Right cardiac atrium (tissue), 5 donors: ENCODE measurements at regions not wholly inside any gene's neighbourhood (a gene's known extent, or its start where the extent isn't known, plus 50 kb on each side); places are given as distances from the start of the nearest gene placed in this dataset.
A peak's percentile ranks its signal among the peaks of the same experiment; 100 is the strongest.

Source experiments
- ATAC-seq, 2 donors: fragments of 200-7000 bp; cut with Tn5 transposase; one replicate each; pipeline versions ENCODE4 v1.8.0 to v1.9.1; 2020; ENCODE audit warnings: moderate library complexity in 2 of 2, mild to moderate bottlenecking in 1 of 2
- DNase-seq, 3 donors: peaks; one replicate each; pipeline ENCODE4 v3.0.0-alpha.2; 2020
- H3K27ac ChIP-seq: one replicate; pipeline ENCODE4 v1.5.1; 2013; ENCODE audit warnings: mild to moderate bottlenecking, low read length, control low read depth, moderate library complexity
- H3K27me3 ChIP-seq: one replicate; pipeline ENCODE4 v1.6.1; 2013; ENCODE audit not compliant: control insufficient read depth, insufficient read depth
- H3K4me1 ChIP-seq: one replicate; pipeline ENCODE4 v1.6.1; 2013; ENCODE audit warnings: low read length; ENCODE audit not compliant: control insufficient read depth, insufficient read depth
- H3K4me3 ChIP-seq: one replicate; pipeline ENCODE4 v1.5.1; 2013; ENCODE audit warnings: low read length, control low read depth
- H3K9me3 ChIP-seq: one replicate; pipeline ENCODE4 v1.6.1; 2013; ENCODE audit warnings: low read length; ENCODE audit not compliant: control insufficient read depth
- WGBS: extraction: QIAGEN DNeasy Blood & Tissue Kit; methylation state at CpG from one replicate; pipeline ENCODE4 v1.1.7; 2013; 5-methylcytosine and 5-hydroxymethylcytosine counted together
- intact Hi-C, 4 donors: fragments of 100-400 bp; cut with DNase I; formaldehyde crosslinking; loops; one replicate each; pipeline versions ENCODE4 v1.11.0 to v1.14.0; 2022 to 2023
- donor health status: healthy with polysubstance abuse.
- donor health status: DM: no; HTN: yes; CAD: no.
- donor health status: DM: no; HTN: no; CAD: no.
- donor health status: DM: no; HTN: yes; CAD: no; lungs with severe emphysema.
- donor health status: DM: yes; HTN: yes; CAD: no.

- Histone ChIP-seq H3K4me1 (no peaks in the 10 kb centered on the region), H3K4me3 (no peak overlapping the region), H3K27me3 (no peaks in the 10 kb centered on the region), H3K27ac (no peak overlapping the region), H3K9me3 (no peaks in the 10 kb centered on the region)
- DNase-seq (no peak), ATAC-seq (no peak)
- intact Hi-C loops = no loop called here
- WGBS = 80% methylated on average over 4 of the region's 4 CpGs
Observed at GRCh38 chr18:28712796-28713425, 536.0 kb upstream of the CDH2 start.

- intact Hi-C loops = no loop called here
- WGBS = 62% methylated on average over 1 of the region's 1 CpG
- ATAC-seq = no peak
Observed at GRCh38 chr18:28712172-28712571, 535.2 kb upstream of the CDH2 start.

GRCh38 chr18:28711096-28711495 lies 534.2 kb upstream of the CDH2 start:
- 88% methylated on average over 1 of the region's 1 CpG for WGBS
- no peaks in the 10 kb centered on the region for H3K9me3 ChIP-seq
- no peak overlapping the region for H3K27ac ChIP-seq
- no peak overlapping the region for H3K4me3 ChIP-seq
- ATAC-seq (no peak), DNase-seq (no peak)
- H3K27me3 ChIP-seq = no peaks in the 10 kb centered on the region
- intact Hi-C loops = no loop called here
- no peaks in the 10 kb centered on the region for H3K4me1 ChIP-seq

More at GRCh38 chr18:28712172-28712571, 535.2 kb upstream of the CDH2 start:
- H3K9me3 ChIP-seq = no peaks in the 10 kb centered on the region
- no peaks in the 10 kb centered on the region for H3K4me1 ChIP-seq
- H3K27ac ChIP-seq = no peak overlapping the region
- no peak overlapping the region for H3K4me3 ChIP-seq
- H3K27me3 ChIP-seq = no peaks in the 10 kb centered on the region
- no peak for DNase-seq

- intact Hi-C loops = no loop called here
- Histone ChIP-seq H3K4me1 (no peaks in the 10 kb centered on the region), H3K4me3 (no peak overlapping the region), H3K27me3 (no peaks in the 10 kb centered on the region), H3K9me3 (no peaks in the 10 kb centered on the region), H3K27ac (no peak overlapping the region)
- ATAC-seq (no peak), DNase-seq (no peak)
- 79% methylated on average over 4 of the region's 4 CpGs for WGBS
Observed at GRCh38 chr18:28707006-28707405, 530.1 kb upstream of the CDH2 start.

GRCh38 chr18:28706397-28706796 lies 529.5 kb upstream of the CDH2 start:
- intact Hi-C loops = no loop called here
- Histone ChIP-seq H3K9me3 (no peaks in the 10 kb centered on the region), H3K27me3 (no peaks in the 10 kb centered on the region), H3K4me3 (no peak overlapping the region), H3K4me1 (no peaks in the 10 kb centered on the region), H3K27ac (no peak overlapping the region)
- WGBS = 70% methylated on average over 4 of the region's 4 CpGs
- ATAC-seq (no peak), DNase-seq (no peak)

- 67% methylated on average over 1 of the region's 1 CpG for WGBS
- no peak overlapping the region for H3K27ac ChIP-seq
- H3K4me3 ChIP-seq = no peak overlapping the region
- no peaks in the 10 kb centered on the region for H3K27me3 ChIP-seq
- ATAC-seq (no peak), DNase-seq (no peak)
- intact Hi-C loops = no loop called here
- no peaks in the 10 kb centered on the region for H3K4me1 ChIP-seq
- H3K9me3 ChIP-seq = no peaks in the 10 kb centered on the region
Observed at GRCh38 chr18:28705482-28705881, 528.6 kb upstream of the CDH2 start.

- no peak overlapping the region for H3K27ac ChIP-seq
- 98% methylated on average over 1 of the region's 1 CpG for WGBS
- intact Hi-C loops = no loop called here
- H3K9me3 ChIP-seq = no peaks in the 10 kb centered on the region
- no peak for ATAC-seq
- DNase-seq = no peak
- no peaks in the 10 kb centered on the region for H3K4me1 ChIP-seq
- no peak overlapping the region for H3K4me3 ChIP-seq
- no peaks in the 10 kb centered on the region for H3K27me3 ChIP-seq
Observed at GRCh38 chr18:28692337-28692736, 515.4 kb upstream of the CDH2 start.

- intact Hi-C loops = no loop called here
- no peaks in the 10 kb centered on the region for H3K27me3 ChIP-seq
- H3K4me3 ChIP-seq = no peak overlapping the region
- H3K4me1 ChIP-seq = no peaks in the 10 kb centered on the region
- peak in 1 of 3 donors; percentile 13 for DNase-seq
- 73% methylated on average over 1 of the region's 1 CpG for WGBS
- no peak for ATAC-seq
- no peak overlapping the region for H3K27ac ChIP-seq
- H3K9me3 ChIP-seq = no peaks in the 10 kb centered on the region
Observed at GRCh38 chr18:28691496-28691840, 514.5 kb upstream of the CDH2 start.

GRCh38 chr18:28690836-28691495 lies 514.0 kb upstream of the CDH2 start:
- H3K27me3 ChIP-seq = no peaks in the 10 kb centered on the region
- intact Hi-C loops = no loop called here
- no peak overlapping the region for H3K4me3 ChIP-seq
- WGBS = 69% methylated on average over 6 of the region's 6 CpGs
- H3K27ac ChIP-seq = no peak overlapping the region
- no peak for ATAC-seq
- DNase-seq = no peak
- no peaks in the 10 kb centered on the region for H3K9me3 ChIP-seq
- H3K4me1 ChIP-seq = no peaks in the 10 kb centered on the region

GRCh38 chr18:28690100-28690499 lies 513.2 kb upstream of the CDH2 start:
- H3K27me3 ChIP-seq = no peaks in the 10 kb centered on the region
- H3K27ac ChIP-seq = no peak overlapping the region
- intact Hi-C loops = no loop called here
- DNase-seq = no peak
- H3K4me3 ChIP-seq = no peak overlapping the region
- no peaks in the 10 kb centered on the region for H3K9me3 ChIP-seq
- H3K4me1 ChIP-seq = no peaks in the 10 kb centered on the region
- WGBS = 80% methylated on average over 5 of the region's 5 CpGs
- no peak for ATAC-seq

GRCh38 chr18:28689588-28689987 lies 512.7 kb upstream of the CDH2 start:
- H3K27ac ChIP-seq = no peak overlapping the region
- H3K27me3 ChIP-seq = no peaks in the 10 kb centered on the region
- DNase-seq = no peak
- H3K4me1 ChIP-seq = no peaks in the 10 kb centered on the region
- H3K9me3 ChIP-seq = no peaks in the 10 kb centered on the region
- 21% methylated on average over 1 of the region's 1 CpG for WGBS
- intact Hi-C loops = no loop called here
- no peak for ATAC-seq
- no peak overlapping the region for H3K4me3 ChIP-seq
